ENCODE measurements at regions not wholly inside any gene's neighbourhood (a gene's known extent, or its start where the extent isn't known, plus 50 kb on each side); places are given as distances from the start of the nearest gene placed in this dataset.
A peak's percentile ranks its signal among the peaks of the same experiment; 100 is the strongest.

GRCh38 chr11:110786226-110786902 lies 74.1 kb upstream of the ARHGAP20 start:
- Histone ChIP-seq H3K4me3 (ENCODE audit: control insufficient read depth in 1 of 7, extremely low read depth in 1 of 7, insufficient read depth in 4 of 7, low read depth in 2 of 7, low read length in 6 of 7) (no peak overlapping the region), H3K27me3 (replicated peaks in 2 of 5; ENCODE audit: control insufficient read depth in 4 of 5, insufficient read depth in 5 of 5, low read length in 4 of 5) (no peaks in the 10 kb centered on the region), H3K36me3 (ENCODE audit: control insufficient read depth in 4 of 4, insufficient read depth in 4 of 4, low read length in 3 of 4) (no peaks in the 10 kb centered on the region), H3K27ac (ENCODE audit: insufficient read depth in 1 of 2, low read depth in 1 of 2, low read length in 2 of 2, poor library complexity in 1 of 2, severe bottlenecking in 2 of 2) (no peak overlapping the region), H3K9me3 (ENCODE audit: control extremely low read depth in 1 of 5, control insufficient read depth in 4 of 5, insufficient read depth in 2 of 5, low read depth in 1 of 5, low read length in 4 of 5) (peaks cover 0 to 6% (median 2%) of the 10 kb centered on the region in 5 experiments), H3K4me1 (ENCODE audit: control extremely low read depth in 1 of 4, control insufficient read depth in 4 of 4, insufficient read depth in 4 of 4, low read length in 3 of 4) (peaks cover 0 to 3% (median 0%) of the 10 kb centered on the region in 4 experiments)
- WGBS (ENCODE audit: insufficient coverage), result 100% methylated on average over 1 of the region's 1 CpG
- ChIA-PET POLR2A (no interaction called here), CTCF (no interaction called here)
- DNase-seq, result no peak

GRCh38 chr11:110785398-110785797 lies 73.2 kb upstream of the ARHGAP20 start:
- H3K9me3 ChIP-seq (ENCODE audit: control extremely low read depth in 1 of 5, control insufficient read depth in 4 of 5, insufficient read depth in 2 of 5, low read depth in 1 of 5, low read length in 4 of 5), result peaks cover 0 to 6% (median 2%) of the 10 kb centered on the region in 5 experiments
- DNase-seq, result no peak
- no peaks in the 10 kb centered on the region for H3K36me3 ChIP-seq (ENCODE audit: control insufficient read depth in 4 of 4, insufficient read depth in 4 of 4, low read length in 3 of 4)
- no peak overlapping the region for H3K27ac ChIP-seq (ENCODE audit: insufficient read depth in 1 of 2, low read depth in 1 of 2, low read length in 2 of 2, poor library complexity in 1 of 2, severe bottlenecking in 2 of 2)
- peaks cover 0 to 3% (median 0%) of the 10 kb centered on the region in 4 experiments for H3K4me1 ChIP-seq (ENCODE audit: control extremely low read depth in 1 of 4, control insufficient read depth in 4 of 4, insufficient read depth in 4 of 4, low read length in 3 of 4)
- ChIA-PET CTCF (no interaction called here), POLR2A (no interaction called here)
- no peaks in the 10 kb centered on the region for H3K27me3 ChIP-seq (replicated peaks in 2 of 5; ENCODE audit: control insufficient read depth in 4 of 5, insufficient read depth in 5 of 5, low read length in 4 of 5)
- WGBS (ENCODE audit: insufficient coverage), result 95% methylated on average over 2 of the region's 2 CpGs
- no peak overlapping the region for H3K4me3 ChIP-seq (ENCODE audit: control insufficient read depth in 1 of 7, extremely low read depth in 1 of 7, insufficient read depth in 4 of 7, low read depth in 2 of 7, low read length in 6 of 7)

- 100% methylated on average over 1 of the region's 2 CpGs for WGBS (ENCODE audit: insufficient coverage)
- Histone ChIP-seq H3K27ac (ENCODE audit: insufficient read depth in 1 of 2, low read depth in 1 of 2, low read length in 2 of 2, poor library complexity in 1 of 2, severe bottlenecking in 2 of 2) (no peak overlapping the region), H3K27me3 (replicated peaks in 2 of 5; ENCODE audit: control insufficient read depth in 4 of 5, insufficient read depth in 5 of 5, low read length in 4 of 5) (no peaks in the 10 kb centered on the region), H3K4me3 (ENCODE audit: control insufficient read depth in 1 of 7, extremely low read depth in 1 of 7, insufficient read depth in 4 of 7, low read depth in 2 of 7, low read length in 6 of 7) (no peak overlapping the region), H3K9me3 (ENCODE audit: control extremely low read depth in 1 of 5, control insufficient read depth in 4 of 5, insufficient read depth in 2 of 5, low read depth in 1 of 5, low read length in 4 of 5) (peaks cover 0 to 10% (median 2%) of the 10 kb centered on the region in 5 experiments), H3K36me3 (ENCODE audit: control insufficient read depth in 4 of 4, insufficient read depth in 4 of 4, low read length in 3 of 4) (no peaks in the 10 kb centered on the region), H3K4me1 (ENCODE audit: control extremely low read depth in 1 of 4, control insufficient read depth in 4 of 4, insufficient read depth in 4 of 4, low read length in 3 of 4) (peaks cover 8 to 17% (median 12%) of the 10 kb centered on the region in 4 experiments)
- ChIA-PET CTCF (no interaction called here), POLR2A (no interaction called here)
- no peak for DNase-seq
Measured at GRCh38 chr11:110782616-110783015, 70.4 kb upstream of the ARHGAP20 start.

DNA sequence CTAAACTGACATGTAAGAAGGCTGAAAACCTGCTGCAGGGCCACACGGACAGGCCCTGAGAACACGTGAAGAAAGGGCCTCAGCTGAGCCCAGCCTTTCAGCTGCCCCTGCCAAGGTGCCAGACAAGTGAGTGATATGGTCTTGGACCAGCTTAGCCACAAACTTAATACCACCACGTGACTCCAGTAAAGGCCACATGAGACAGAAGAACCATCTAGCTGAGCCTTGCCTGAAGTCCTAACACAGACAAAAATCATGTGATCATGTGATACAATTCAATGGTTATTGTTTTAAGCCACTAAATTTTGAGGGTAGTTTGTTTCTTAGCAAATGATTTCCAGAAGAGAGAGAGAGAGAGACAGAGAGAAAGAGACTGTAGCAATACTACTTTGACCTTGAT lies 66.9 kb upstream of the ARHGAP20 start:
- CTCF ChIA-PET, result interaction anchor here (1.3 to 2.6 kb wide), 2 partner anchors 11 to 14 kb away, joined by 3 to 6 read pairs; no protein-coding TSS in a partner anchor
- H3K27me3 ChIP-seq (replicated peaks in 2 of 5; ENCODE audit: control insufficient read depth in 4 of 5, insufficient read depth in 5 of 5, low read length in 4 of 5), result no peaks in the 10 kb centered on the region
- POLR2A ChIA-PET, result no interaction called here
- DNase-seq, result no peak
- H3K27ac ChIP-seq (ENCODE audit: insufficient read depth in 1 of 2, low read depth in 1 of 2, low read length in 2 of 2, poor library complexity in 1 of 2, severe bottlenecking in 2 of 2), result no peak overlapping the region
- H3K4me3 ChIP-seq (ENCODE audit: control insufficient read depth in 1 of 7, extremely low read depth in 1 of 7, insufficient read depth in 4 of 7, low read depth in 2 of 7, low read length in 6 of 7), result no peak overlapping the region
- H3K36me3 ChIP-seq (ENCODE audit: control insufficient read depth in 4 of 4, insufficient read depth in 4 of 4, low read length in 3 of 4), result no peaks in the 10 kb centered on the region
- peaks cover 8 to 27% (median 15%) of the 10 kb centered on the region in 4 experiments for H3K4me1 ChIP-seq (ENCODE audit: control extremely low read depth in 1 of 4, control insufficient read depth in 4 of 4, insufficient read depth in 4 of 4, low read length in 3 of 4)
- WGBS (ENCODE audit: insufficient coverage), result 97% methylated on average over 2 of the region's 3 CpGs
- H3K9me3 ChIP-seq (ENCODE audit: control extremely low read depth in 1 of 5, control insufficient read depth in 4 of 5, insufficient read depth in 2 of 5, low read depth in 1 of 5, low read length in 4 of 5), result peaks cover 0 to 4% (median 0%) of the 10 kb centered on the region in 5 experiments

GRCh38 chr11:110778343-110778742 lies 66.1 kb upstream of the ARHGAP20 start:
- DNase-seq, result peak; percentile 27 to 87 (median 68)
- CTCF ChIA-PET, result interaction anchor here (1.3 kb wide), 1 partner anchor 11 kb away, joined by 3 read pairs; no protein-coding TSS in a partner anchor
- 0% methylated on average over 1 of the region's 1 CpG for WGBS (ENCODE audit: insufficient coverage)
- H3K36me3 ChIP-seq (ENCODE audit: control insufficient read depth in 4 of 4, insufficient read depth in 4 of 4, low read length in 3 of 4), result no peaks in the 10 kb centered on the region
- peaks cover 0 to 4% (median 0%) of the 10 kb centered on the region in 5 experiments for H3K9me3 ChIP-seq (ENCODE audit: control extremely low read depth in 1 of 5, control insufficient read depth in 4 of 5, insufficient read depth in 2 of 5, low read depth in 1 of 5, low read length in 4 of 5)
- H3K27me3 ChIP-seq (replicated peaks in 2 of 5; ENCODE audit: control insufficient read depth in 4 of 5, insufficient read depth in 5 of 5, low read length in 4 of 5), result no peaks in the 10 kb centered on the region
- H3K4me1 ChIP-seq (ENCODE audit: control extremely low read depth in 1 of 4, control insufficient read depth in 4 of 4, insufficient read depth in 4 of 4, low read length in 3 of 4), result peaks cover 8 to 27% (median 15%) of the 10 kb centered on the region in 4 experiments
- H3K4me3 ChIP-seq (ENCODE audit: control insufficient read depth in 1 of 7, extremely low read depth in 1 of 7, insufficient read depth in 4 of 7, low read depth in 2 of 7, low read length in 6 of 7), result peak overlapping the region in 1 of 7 experiments; percentile 13
- peak overlapping the region in 1 of 2 experiments; percentile 10 for H3K27ac ChIP-seq (ENCODE audit: insufficient read depth in 1 of 2, low read depth in 1 of 2, low read length in 2 of 2, poor library complexity in 1 of 2, severe bottlenecking in 2 of 2)
- POLR2A ChIA-PET, result no interaction called here

- H3K36me3 ChIP-seq (ENCODE audit: control insufficient read depth in 4 of 4, insufficient read depth in 4 of 4, low read length in 3 of 4), result no peaks in the 10 kb centered on the region
- peaks cover 8 to 27% (median 15%) of the 10 kb centered on the region in 4 experiments for H3K4me1 ChIP-seq (ENCODE audit: control extremely low read depth in 1 of 4, control insufficient read depth in 4 of 4, insufficient read depth in 4 of 4, low read length in 3 of 4)
- ChIA-PET POLR2A (no interaction called here), CTCF (interaction anchor here (0.9 to 1.3 kb wide), 2 partner anchors 12 to 14 kb away, joined by 3 read pairs; no protein-coding TSS in a partner anchor)
- peak overlapping the region in 1 of 2 experiments; percentile 10 for H3K27ac ChIP-seq (ENCODE audit: insufficient read depth in 1 of 2, low read depth in 1 of 2, low read length in 2 of 2, poor library complexity in 1 of 2, severe bottlenecking in 2 of 2)
- no peaks in the 10 kb centered on the region for H3K27me3 ChIP-seq (replicated peaks in 2 of 5; ENCODE audit: control insufficient read depth in 4 of 5, insufficient read depth in 5 of 5, low read length in 4 of 5)
- peak; percentile 54 to 95 (median 91) for DNase-seq
- peak overlapping the region in 1 of 7 experiments; percentile 13 for H3K4me3 ChIP-seq (ENCODE audit: control insufficient read depth in 1 of 7, extremely low read depth in 1 of 7, insufficient read depth in 4 of 7, low read depth in 2 of 7, low read length in 6 of 7)
- H3K9me3 ChIP-seq (ENCODE audit: control extremely low read depth in 1 of 5, control insufficient read depth in 4 of 5, insufficient read depth in 2 of 5, low read depth in 1 of 5, low read length in 4 of 5), result peaks cover 0 to 4% (median 0%) of the 10 kb centered on the region in 5 experiments
- WGBS (ENCODE audit: insufficient coverage), result 0% methylated on average over 2 of the region's 2 CpGs
Measured at GRCh38 chr11:110777775-110778174, 65.5 kb upstream of the ARHGAP20 start.

- H3K27me3 ChIP-seq (replicated peaks in 2 of 5; ENCODE audit: control insufficient read depth in 4 of 5, insufficient read depth in 5 of 5, low read length in 4 of 5), result no peaks in the 10 kb centered on the region
- H3K4me3 ChIP-seq (ENCODE audit: control insufficient read depth in 1 of 7, extremely low read depth in 1 of 7, insufficient read depth in 4 of 7, low read depth in 2 of 7, low read length in 6 of 7), result no peak overlapping the region
- CTCF ChIA-PET, result no interaction called here
- peaks cover 11 to 25% (median 16%) of the 10 kb centered on the region in 4 experiments for H3K4me1 ChIP-seq (ENCODE audit: control extremely low read depth in 1 of 4, control insufficient read depth in 4 of 4, insufficient read depth in 4 of 4, low read length in 3 of 4)
- H3K27ac ChIP-seq (ENCODE audit: insufficient read depth in 1 of 2, low read depth in 1 of 2, low read length in 2 of 2, poor library complexity in 1 of 2, severe bottlenecking in 2 of 2), result no peak overlapping the region
- POLR2A ChIA-PET, result no interaction called here
- no peaks in the 10 kb centered on the region for H3K36me3 ChIP-seq (ENCODE audit: control insufficient read depth in 4 of 4, insufficient read depth in 4 of 4, low read length in 3 of 4)
- peaks cover 0 to 4% (median 0%) of the 10 kb centered on the region in 5 experiments for H3K9me3 ChIP-seq (ENCODE audit: control extremely low read depth in 1 of 5, control insufficient read depth in 4 of 5, insufficient read depth in 2 of 5, low read depth in 1 of 5, low read length in 4 of 5)
- WGBS (ENCODE audit: insufficient coverage), result 50% methylated on average over 1 of the region's 2 CpGs
- no peak for DNase-seq
Measured at GRCh38 chr11:110776081-110776480, 63.8 kb upstream of the ARHGAP20 start.
